NCI-H2227 treated with DMSO at 0.1 percent for 48 hours (cell line): ENCODE measurements at regions not wholly inside any gene's neighbourhood (a gene's known extent, or its start where the extent isn't known, plus 50 kb on each side); places are given as distances from the start of the nearest gene placed in this dataset.

ENCODE experiments used
- DNase-seq: peaks from one replicate; lab custom pipeline; 2025; lab: John Stamatoyannopoulos, UW

DNA sequence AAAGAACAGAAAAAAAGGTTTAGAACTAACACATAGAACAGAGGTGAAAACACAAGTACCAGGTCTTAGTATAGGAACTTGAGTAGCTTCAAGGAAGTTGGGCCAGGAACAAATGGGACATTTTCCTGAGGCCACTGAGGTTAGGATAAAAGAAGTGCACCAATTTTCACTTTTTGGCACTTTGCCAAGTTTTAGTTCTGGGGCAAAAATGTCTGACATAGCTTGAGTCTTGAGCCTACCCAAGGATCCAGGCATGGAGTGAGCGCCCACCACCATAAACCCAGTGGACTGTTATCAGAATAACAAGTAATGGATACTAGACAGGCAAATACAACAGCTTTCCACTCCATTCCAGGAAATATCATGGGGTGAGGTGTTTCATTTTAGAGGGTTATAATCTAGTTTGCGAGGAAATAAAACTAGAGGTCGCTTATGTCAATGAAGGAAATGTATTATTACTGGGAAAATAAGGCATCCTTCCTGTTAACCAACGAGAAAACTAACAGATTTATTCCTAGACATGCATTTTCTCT, 199.7 kb upstream of the HMGA2 start:
- DNase-seq = no peak

DNA sequence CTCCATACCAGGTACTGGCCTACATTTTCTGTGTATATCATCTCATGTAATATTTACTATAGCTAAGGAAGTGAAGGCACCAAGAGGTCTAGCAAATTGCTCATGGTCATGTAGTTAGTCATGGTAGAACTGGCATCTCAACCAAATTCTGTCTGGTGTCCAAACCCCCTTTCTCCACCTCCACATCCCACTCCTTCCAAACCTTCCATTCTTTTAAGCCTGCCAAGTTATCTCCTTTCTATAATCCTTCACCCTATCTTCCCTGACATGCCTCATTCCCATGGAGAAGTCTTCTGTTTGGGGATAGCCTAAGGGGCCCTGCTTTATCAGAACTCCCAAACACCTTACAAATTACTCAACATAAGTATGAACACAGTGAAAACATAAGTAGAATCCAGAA, 196.2 kb upstream of the HMGA2 start:
- DNase-seq = no peak

DNA sequence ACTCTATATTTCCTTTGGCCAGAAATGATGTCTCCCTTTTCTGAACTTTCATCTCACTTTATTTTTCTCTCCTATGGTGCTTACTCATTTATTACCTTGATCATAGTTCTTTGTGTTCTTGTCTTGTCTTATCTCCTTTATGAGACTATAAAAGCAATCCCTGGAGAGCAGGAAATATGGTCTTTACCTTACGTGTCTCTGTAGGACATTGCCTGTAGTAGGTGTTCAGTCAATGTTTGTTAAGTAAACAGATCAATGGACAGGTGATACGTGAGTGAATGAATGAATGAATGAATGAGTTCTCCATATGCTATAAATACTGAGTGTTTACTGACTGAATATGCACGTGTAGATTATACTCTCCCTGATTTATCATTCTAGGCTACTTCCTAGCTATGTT, 193.7 kb upstream of the HMGA2 start:
- DNase-seq = no peak

DNA sequence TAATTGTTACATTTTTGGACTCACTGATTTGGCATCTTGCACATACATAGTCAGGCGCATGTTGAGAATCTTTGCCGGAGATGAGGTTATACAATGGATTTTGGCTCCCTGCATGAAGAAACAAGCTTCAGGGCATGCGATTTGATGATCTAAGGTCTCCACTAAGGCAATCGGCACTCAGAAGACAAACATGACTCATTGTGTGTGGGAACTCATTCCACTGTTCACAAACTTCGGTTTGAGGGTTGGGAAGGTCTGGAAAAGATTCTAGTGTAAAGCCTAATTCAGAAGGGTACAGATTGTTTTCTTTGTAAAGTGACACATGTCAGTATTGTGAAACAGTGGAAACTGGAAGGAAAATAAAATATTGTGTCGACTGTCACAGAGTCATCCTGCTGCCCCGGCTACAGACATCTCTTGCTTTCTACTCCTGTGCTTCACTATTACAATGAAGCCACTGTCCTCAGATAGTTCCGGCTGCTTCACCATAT, 192.6 kb upstream of the HMGA2 start:
- DNase-seq = no peak

DNA sequence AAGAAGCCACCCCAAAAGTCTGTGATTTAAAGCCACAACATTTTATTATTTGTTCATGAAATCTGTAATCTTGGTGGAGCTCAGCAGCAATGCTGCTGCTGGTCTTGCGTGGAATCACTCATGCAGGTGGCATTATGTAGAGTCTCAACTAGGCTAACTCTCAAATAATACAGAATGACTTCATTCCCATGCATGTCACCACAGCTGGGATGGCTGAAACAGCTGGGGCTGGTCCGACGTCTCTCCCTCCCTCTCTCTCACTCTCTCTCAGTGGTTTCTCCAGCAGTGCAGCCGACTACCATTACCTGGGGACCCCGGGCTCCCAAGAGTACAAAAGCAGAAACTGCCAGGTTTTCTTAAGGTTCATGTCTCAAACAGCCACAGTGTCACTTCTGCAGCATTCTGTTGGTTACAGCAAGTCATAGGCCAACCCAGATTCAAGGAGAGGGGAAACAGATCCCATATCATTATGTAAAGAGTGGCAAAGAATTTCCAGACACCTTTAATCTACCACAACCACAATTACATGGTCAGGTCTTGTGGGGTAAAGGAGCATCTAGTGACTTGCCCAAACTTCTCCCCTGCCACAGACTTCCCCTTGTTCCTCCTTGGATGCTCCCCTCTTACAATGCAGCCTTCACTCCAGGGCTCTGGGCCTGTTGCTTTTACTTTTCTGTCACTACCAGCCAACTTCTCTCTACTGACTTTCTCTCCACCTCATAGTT, 192.0 kb upstream of the HMGA2 start:
- DNase-seq = no peak

DNA sequence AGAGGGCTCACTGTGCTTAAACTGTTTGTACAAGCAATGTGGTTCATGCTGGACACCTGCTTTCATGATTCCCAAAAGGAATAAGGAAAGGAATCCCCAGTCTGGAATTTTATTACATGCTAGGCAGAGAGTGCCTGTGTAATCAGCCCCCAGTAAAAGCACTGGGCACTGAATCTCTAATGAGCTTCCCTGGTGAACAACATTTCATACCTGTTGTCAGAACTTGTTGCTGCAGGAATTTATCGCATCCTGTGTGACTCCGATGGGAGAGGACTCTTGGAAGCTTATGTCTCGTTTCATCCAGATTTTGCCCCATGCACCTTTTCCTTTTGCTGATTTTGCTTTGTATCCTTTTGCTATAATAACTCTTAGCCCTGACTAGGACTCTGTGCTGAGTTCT, 190.2 kb upstream of the HMGA2 start:
- no peak for DNase-seq

DNA sequence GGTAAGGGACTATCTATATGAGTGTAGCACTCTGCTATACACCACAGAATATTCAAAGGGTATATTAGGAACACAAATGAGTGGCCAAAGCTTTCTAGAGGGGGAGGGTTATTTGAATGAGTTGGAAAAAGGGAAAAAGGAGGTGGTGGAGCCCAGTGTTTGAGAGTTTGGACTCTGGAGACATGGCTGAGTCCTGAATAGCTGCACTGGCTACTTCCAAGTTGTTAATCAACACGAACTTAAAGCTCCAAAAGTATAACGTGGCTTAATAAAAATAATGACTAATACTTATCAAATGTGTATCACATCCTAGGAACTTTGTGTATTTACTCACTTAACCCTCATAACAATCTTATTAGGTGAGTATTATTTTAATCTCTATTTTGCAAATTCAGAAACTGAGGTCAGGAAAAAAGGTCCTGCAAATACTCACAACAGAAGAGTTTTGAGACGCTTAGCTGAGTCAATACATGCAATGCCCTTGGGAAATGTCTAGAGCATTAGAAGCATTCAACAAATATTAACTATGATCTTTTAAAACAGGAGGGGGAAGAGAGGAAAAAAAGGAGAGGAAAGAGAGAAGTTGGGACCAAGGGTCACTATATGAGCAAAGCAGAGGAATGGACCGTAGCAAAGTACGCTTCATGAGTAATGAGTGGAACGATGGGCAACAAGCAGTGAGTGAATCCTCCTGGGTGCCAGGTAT, 189.5 kb upstream of the HMGA2 start:
- no peak for DNase-seq

DNA sequence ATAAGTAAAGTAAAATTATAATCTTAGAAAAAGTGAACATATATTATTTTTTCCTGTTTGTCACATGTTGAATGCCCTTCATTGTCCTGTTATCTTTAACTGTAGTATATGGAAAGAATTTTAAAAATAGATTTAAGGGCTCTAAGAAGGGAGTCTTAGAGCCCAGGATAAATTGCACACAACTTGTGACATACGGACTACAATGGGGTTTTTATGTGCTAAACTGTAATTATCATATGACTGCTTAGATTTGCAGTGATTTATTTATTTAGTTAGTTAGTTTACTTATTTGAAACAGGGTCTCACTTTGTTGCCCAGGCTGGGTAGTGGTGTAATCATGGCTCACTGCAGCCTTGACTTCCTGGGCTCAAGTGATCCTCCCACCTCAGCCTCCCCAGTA, 187.8 kb upstream of the HMGA2 start:
- no peak for DNase-seq

DNA sequence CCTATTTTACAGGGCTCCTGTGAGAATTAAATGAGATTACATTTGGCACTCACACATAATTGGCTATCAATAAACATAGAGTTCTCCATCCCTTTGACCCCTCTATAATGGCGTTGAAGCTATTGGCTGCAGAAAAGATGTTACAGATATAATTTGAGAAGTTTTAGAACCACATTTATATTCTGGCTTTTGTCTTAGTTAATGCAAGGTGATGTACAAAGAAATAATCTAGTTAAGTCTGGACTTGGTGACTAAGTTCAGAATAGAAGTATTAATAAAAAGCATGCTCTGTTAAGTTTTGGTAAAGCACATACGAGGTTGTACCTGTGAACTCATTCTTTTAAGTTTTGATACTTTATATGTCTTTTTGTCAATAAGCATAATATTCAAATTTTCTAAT, 187.1 kb upstream of the HMGA2 start:
- DNase-seq = no peak

DNA sequence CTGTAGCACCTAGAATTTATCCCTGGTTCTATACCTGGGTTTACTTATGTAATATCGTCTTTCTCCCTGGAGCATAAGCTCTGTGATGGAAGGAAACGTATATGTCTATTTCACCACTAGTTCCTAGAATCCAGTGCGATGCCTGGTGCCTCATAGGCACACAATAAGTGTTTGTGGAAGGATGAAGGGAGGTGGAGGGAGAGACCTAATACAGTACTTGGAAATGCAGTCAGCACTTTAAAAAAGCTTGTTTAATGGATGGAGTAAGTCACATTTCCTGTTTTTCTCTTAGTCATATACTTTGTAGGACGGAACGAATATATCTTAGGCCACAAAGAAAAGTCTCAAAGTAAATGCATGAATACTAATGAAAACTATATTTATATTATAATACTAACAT, 186.5 kb upstream of the HMGA2 start:
- no peak for DNase-seq

DNA sequence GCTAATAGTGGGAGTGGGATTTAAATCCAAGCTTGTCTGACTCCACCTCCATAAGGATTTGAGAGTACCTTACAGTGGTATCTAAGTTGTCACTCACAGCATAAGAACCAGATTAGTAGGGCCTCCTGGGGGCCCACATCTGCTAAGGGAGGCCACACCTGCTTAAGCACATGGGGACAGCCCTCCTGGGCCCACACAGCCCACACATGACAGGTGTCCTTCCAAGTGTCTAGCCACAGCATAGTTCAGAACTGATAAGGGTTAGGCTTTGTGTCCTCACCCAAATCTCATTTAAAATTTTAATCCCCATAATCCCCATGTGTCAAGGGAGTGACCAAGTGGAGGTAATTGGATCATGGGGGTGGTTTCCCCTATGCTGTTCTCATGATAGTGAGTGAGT, 186.0 kb upstream of the HMGA2 start:
- no peak for DNase-seq

DNA sequence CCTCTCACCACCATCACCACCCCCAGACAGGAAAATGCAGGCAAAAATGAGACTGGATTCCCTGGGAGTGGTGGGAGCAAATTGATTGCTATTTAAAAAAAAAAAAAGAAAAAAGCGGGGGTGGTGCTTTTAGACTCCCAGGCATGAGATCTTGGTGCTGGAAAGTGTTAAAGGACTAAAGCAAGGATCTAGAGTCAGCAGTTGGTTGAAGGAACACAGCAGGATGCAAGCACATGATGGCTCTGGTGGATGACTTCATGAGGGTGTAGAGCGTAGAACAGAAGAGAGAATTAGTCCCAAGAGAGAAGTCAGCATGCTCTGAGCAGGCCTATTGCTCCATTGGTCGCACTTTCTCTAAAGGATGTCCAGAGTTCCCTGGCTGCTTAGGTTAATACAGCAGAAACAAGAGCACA, 183.8 kb upstream of the HMGA2 start:
- no peak for DNase-seq

DNA sequence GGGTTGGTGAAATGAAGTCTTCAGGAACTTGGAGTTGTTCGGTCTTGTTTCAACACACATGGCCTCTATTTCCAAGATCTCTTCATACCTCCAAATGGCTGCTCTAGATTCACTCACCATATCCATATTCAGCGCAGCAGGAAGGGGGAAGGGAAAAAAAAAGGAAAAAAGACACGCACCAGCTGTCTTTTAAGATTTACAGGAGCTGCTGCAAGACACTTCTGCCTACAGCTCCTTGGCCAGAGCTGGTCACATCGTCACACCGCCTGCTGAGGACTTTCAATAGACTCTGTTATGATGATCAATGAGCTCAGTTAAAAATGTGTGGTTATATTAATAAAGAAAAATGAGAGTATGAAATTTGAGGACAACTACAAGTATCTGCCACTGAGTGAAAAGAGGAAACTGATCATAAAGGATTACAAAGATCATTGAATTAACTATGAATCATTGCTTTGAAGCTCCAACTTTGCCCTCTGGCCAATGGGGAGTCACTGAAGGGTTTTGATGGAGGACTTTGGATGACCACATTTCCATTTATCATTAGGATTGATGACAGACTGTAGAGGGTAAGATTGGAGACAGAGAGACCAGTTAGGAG, 182.1 kb upstream of the HMGA2 start:
- no peak for DNase-seq

DNA sequence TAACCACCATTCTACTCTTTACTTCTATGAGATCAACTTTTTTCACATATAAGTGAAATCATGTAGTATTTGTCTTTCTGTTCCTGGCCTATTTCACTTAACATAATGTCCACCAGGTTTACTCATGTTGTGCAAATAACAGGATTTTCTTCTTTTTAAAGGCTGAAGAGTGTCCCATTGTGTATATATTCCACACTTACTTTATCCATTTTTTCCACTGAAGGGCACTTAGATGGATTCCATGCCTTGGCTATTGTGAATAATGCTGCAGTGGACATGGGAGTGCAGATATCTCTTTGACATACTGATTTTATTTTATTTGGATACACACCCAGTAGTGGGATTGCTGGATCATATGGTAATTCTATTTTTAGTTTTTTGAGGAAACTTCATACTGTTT, 181.1 kb upstream of the HMGA2 start:
- no peak for DNase-seq

DNA sequence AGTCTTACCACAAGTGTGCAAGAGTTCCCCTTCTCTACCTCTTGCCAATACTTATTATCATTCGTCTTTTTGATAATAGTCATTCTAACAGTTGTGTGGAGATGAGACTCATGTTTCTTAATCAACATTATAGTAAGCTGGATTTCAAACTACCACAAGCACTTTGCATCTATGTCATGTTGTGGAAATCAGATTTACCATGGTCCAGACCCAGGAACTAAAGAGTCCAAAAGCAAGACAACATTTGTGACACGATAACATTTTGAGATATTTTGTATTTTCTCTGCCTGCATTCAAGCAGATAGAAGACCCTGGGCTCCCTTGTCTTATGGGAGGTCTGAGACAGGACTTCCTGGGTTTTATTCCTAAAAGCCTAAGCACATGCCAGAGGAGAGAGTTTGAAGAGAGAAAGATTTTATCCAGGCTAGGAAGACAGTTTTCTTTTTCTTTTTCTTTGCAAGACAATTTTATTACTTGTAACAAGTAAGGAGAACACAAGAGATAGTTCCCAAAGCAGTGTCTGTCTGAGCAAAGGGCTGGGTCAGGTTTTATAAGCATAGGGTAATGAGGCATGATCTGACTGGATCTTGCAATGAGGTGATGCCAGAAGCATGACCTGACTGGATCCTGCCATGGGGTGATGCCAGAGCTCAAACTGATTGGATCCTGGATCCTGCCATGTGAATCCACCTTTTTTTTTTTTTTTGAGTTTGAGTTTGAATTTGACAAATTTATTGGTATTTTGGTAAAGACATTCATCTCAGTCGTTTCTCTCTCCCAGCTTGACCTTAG, 180.5 kb upstream of the HMGA2 start:
- no peak for DNase-seq

DNA sequence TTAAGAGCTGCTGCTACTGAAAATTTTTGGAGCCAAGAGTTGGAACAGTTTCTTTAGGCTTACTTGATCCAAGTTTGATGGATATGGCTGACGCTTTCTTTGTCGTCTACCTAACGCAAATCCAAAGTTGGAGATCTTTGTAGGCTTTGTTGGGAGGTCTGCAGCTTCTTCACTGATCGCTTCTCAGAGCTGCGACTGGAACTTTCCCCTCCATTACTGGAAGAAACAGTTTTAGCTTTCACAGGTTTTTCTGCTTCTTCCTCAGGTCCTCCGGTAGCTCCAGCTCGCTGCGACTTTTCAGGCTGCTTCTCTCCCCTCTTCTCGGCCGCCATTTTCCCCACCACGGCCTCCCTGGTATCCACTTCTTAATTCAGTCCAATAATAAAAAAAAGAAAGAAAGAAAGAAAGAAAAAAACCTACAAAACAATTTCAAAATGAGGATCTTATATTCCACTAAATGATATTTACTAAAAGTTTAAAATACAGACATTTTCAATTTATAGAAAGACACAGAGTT, 178.1 kb upstream of the HMGA2 start:
- DNase-seq = no peak

DNA sequence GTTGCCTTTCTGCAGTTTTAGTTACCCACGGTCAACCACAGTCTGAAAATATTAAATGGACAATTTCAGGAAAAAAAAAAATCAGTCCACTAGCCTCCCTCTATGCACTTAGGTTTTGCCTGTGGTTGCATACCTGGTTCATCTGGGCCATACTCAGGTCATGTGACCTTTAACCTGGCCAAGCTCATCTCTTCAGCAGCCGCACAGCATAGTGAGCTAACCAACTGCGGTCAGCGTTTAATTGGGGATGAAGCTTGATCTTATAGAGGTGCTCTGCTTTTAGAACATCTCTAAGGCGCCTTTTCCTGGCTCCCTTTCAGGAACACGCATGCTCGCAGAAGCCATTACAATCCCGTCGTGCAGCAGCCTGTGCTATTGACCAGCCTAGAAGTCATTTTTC, 177.2 kb upstream of the HMGA2 start:
- no peak for DNase-seq

DNA sequence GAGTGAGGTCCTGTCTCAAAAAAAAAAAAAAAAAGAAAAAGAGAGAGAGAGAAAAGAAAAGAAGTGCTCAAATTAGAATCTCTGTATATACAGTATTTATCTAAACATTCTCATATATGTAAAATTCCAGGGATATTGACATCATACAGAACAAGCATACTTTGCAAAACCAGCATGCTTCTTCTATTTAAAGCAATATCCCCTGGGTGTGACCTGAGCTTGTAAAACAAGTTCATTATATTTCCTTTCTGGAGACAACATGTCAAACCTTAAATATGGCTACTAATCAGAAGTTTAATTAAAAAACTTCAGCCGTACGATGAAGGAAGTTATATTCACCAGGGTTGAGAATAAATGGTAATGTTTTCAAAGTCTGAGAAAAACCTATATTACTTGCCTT, 175.8 kb upstream of the HMGA2 start:
- no peak for DNase-seq

DNA sequence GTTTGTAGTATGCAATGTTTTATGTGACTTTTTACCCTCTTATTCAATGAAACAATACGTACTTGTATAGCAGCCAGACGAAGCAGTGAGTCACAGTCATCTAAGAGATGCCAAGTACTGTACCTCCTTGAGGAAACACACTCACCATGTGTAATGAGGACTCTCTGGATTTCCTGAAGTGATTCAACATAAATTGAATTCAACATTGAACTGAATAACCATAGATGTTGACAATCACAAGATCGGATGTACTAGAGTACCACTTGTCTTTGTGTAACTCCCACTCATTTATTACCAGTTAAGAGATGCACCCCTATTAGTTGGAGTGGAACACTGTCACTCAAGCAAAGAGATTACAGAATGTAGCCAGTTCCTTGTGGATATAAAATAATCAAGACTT, 175.2 kb upstream of the HMGA2 start:
- no peak for DNase-seq

DNA sequence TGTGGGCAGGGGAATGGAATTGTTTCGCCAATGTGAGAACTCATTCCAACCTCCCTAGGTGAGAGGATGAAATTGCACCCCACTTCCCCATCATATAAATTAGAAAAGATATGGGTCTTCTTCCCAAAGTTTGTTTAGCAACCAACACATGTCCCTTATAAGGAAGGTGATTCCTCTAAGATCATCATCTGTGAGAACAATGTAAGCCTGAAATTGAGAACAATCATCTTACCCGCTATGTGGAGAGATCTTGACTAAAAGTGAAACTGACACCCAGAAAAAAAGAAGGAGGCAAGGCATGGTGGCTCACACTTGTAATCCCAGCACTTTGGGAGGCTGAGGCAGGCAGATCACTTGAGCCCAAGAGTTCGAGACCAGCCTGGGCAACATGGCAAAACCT, 173.2 kb upstream of the HMGA2 start:
- no peak for DNase-seq

DNA sequence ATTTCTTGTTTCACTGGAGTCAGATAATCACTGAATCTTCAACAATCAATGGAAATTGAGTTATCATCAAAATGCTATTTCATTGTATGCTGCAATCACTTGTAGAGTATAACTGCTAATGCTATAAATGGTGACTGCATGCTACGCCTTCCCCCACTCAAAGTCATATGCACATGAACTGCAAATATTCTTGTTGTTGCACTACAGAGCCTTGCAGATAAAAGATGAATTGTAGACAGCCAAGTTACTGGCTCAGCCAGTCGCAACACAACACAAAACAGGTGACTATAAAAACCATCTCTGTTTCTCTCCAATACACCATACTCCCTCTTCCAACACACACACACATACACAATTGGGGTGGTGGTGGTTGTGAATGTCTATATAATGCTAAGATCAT, 171.0 kb upstream of the HMGA2 start:
- DNase-seq = no peak
